Anterior cingulate cortex (tissue), 58 donors: ENCODE measurements at regions not wholly inside any gene's neighbourhood (a gene's known extent, or its start where the extent isn't known, plus 50 kb on each side); places are given as distances from the start of the nearest gene placed in this dataset.
A peak's percentile ranks its signal among the peaks of the same experiment; 100 is the strongest.
"Not testable (repeated sequence)": the region's sequence is repeated elsewhere in the genome, so short reads cannot be mapped to it uniquely, and the experiment has no call there.

ENCODE experiments used
- DNase-seq, 58 donors: peaks; one replicate each; lab custom pipeline; 2025; lab: John Stamatoyannopoulos, UW

DNA sequence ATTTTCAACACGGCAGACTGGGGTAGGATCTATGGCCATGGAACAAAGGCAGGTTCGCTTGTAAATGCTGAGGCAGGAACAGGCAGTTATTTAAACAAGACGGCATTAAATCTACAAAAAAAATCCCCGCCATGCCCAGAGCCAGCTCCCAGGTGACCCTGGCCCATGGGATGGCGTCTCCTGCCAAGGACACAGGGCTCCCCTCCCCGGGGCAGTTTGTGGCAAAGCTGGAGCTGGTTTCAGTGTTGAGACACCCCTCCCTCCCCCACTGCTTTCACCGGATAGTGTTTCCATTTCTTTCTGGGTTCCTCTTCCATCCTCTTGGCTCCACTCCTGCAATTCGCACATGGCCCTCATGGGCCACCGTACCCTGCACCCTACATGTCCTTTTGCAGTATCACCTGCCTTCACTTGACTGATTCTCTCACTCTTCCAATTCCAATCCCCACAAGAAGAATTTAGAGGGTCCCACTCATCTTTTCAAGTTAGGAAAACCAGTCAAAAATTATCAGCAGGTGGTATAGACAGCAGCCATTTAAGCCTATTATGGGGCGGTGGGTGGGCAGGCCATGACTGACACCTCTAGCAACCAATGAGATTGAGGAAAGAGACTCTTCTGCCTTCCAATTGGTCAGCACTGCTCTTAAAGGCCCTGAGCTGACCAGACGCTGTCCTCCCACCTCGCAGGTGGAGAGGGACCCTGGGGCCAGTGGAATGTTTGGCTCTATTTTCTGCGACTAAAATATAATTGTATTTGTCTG, 52.0 kb downstream of the OLIG1 start:
- DNase-seq: peak in 5 of 58 donors; percentile 6 to 20 (median 12)

DNA sequence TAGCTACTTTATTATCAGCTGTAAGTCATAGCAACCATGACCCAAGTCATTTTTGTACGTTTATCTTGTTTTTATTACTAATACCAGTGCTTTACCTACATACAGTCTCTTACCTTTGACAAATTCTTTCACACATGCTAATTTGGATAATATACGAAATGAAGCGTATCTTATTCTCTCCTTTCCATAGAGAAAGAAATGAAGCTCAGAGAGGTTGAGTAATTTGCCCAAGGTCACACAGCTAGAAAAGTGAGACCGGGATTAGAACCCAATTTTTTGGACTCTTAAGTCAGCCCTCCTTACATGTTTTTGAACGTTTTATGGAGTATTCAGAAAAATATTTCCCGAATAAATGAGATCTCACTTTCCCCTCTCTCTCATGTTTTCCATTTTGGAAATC, 52.6 kb downstream of the OLIG1 start:
- no peak for DNase-seq

DNA sequence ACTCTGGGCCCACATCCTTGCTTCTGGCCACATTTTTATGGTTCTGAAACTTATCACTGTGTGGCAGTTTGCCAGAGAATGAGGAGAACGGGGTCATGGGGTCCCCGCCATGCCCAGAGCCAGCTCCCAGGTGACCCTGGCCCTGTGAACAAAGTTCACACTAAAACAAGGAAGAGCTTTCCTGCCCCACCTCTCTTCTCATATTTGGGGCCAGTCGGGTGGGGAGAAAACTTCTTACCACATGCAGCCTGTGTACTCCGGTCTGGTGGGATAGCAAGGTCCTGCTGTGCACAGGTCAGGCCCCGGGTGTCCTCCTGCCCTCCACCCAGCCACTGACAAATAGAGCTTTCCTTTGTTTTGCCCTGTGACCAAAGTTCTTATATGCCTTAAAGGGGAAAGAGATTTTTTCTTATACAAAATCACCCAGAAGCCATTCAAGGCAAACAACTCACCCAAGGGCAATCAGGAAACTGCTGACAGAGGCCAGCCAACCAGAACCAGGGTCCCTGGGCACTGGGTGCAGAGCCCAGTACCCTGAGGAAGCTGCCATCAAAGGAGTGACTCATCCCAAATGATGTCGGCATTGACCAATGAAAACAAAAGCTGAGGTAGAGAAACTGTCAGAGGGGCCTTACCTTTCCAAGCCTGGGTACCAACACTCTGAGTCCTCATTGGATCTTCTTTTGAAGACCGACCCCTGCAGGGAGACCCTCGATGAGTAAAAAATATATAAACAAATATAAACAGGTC, 53.6 kb downstream of the OLIG1 start:
- DNase-seq: peak in 1 of 58 donors; percentile 26

DNA sequence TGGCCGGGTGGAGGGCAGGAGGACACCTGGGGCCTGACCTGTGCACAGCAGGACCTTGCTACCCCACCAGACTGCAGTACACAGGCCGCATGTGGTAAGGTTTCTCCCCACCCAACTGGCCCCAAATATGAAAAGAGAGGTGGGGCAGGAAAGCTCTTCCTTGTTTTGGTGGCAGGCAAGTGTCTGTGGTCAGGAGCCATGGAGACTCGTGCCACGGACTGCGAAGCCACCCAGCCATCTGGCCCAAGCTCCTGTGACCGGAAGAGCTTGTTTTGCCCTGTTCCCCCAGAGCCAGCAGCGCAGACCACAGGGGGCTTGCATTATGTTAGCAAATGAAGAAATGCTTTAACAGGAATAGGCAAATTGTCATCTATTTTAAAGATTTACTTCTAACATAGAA, 54.9 kb downstream of the OLIG1 start:
- no peak for DNase-seq

DNA sequence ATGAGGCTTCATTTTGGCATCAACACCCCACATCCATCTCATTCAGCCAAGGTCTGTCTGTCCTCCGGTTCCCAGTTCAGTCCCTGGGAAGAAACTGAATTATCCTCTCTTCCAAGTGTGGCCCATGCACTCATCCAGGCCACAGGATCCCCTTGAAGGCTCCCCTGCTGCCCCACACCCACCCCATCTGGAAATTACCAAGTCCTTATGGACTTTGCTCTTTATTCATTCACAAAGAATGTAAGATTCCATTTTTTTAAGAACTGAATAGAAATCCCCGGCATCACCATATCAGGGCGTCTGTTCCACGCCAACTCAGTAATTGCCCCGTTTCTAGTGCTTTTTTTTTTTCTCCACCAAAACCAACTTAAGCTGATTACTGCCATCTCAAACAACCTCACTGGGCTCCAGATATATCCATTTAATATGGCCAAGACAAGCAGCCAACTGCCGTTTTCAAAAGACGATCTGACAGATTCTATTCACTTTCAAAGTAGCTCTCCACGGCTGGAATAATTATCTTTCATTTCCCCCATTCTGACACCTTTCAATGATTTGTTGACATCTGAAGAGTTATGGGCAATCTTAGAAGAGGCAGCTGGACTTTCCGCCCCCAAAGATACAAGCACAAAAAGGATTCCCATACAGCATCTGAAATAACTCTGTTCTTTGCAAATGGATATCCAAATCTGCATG, 55.9 kb downstream of the OLIG1 start:
- DNase-seq: no peak

DNA sequence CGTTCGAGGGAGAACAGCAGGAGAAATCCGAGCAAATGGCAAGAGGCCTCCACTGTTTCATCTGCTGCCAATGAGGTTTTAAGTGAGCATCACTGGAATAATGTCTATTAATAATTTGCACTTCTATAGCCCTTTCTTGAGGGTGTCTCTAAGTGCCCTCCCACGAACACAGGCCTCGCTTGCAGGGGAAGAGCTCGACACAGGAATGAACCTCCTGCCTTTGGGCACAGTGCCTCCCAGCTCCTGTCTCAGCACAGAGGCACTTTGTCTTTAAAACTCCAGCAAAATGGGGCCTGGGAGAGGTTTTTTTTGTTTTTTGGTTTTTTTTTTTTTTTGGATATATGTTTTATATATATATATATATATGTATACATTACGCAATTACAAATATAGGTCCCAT, 56.6 kb downstream of the OLIG1 start:
- DNase-seq: peak in 15 of 58 donors; percentile 10 to 41 (median 20)

DNA sequence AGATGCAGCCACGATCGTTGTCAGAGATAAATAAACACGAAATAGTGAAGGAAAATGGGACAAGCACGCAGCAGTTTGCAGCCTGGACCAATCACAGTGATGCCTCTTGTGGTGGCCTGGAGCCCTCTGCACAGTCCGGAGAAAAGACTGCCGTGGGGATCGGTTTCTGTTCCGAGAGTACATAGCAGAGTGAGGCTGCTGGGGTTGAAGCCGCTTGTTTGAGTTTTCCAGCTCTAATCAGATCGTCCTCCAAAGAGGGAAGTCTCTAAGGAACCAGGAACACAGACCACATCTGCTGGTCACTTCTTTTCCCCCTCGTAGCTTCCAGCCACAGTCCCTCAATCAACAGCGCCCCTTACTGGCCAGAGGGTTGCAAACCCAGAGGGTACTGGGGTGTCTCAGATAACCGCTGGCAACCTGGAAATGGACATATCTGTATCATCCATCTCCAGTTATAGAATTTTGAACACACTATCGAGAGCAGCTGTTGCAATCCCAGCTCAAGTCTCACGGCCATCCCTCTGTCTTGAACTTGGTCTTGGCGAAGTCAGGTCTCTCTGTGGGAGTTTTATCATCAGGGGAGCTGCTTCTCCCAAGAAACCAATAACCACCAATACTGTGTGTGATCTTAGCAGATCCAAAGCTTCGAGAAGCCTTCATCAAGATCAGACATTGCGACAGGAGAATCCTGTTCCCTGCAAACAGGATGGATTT, 57.4 kb downstream of the OLIG1 start:
- peak in 55 of 58 donors; percentile 9 to 87 (median 69) for DNase-seq

DNA sequence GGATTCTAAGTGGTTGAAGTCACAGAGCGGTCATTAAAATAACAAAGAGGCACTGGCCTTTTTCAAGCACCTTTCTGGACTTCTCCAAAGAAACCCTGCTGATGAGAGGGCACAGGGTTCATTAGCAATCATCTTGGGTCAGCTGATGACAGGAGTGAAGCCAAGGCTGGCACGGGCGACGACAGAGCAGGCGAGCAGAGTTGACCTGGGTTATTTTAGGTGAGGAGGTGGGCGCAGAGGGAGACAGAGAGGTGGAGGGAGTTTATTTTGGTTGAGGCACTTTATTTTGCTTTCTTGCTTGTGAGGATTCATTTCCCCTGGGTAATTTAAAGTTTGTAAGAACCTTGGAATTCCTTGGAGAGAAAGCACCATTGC, 57.9 kb downstream of the OLIG1 start:
- DNase-seq: no peak

DNA sequence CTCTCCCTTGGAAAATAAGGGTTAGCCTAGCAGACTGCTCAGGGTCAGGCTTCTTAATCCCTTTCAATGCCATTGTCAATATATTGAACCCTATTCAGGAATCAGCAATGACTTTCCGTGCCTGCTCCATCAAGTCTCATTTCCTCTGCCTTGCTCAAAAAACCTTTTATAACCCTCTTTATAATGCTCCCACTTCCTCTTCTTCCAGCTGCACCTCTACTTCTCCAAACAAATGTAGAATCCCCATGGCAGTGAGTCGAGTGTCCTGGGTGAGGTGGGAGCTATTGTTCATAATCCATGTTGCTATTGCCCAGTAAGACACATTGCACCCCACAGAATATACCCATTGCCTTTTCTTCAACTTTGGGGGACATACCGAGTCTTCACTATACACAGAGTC, 58.6 kb downstream of the OLIG1 start:
- DNase-seq: no peak

DNA sequence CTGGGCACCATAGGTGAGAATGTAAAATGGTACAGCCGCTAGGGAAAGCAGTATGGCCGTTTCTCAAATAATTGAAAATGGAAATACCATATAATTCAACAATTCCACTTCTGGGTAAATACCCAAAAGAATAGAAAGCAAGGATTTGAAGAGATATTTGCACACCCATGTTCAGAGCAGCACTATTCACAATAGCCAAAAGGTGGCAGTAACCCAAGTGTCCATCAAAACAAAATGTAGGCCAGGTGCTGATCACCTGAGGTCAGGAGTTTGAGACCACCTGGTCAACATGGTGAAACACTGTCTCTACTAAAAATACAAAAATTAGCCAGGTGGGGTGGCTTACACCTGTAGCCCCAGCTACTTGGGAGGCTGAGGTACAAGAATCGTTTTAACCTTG, 62.1 kb downstream of the OLIG1 start:
- DNase-seq: no peak

DNA sequence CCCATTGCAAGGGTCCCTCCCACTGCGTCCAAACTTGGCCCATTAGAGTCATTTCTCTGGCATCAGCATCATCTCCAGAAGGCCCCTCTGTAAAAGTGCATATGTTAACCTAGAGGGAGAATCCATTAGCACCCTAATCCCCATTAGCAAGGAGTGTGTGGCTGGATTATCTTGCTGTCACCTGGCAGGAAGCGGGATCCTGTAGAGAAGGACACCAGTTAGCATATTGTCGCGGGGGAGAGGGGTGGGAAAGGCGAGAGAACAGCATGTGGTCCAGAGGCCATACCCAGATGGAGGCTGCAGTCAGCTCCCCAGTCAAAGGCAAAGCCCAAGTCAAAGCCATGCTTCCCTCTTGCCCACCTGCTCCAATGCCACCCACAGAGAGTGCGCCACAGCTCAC, 64.0 kb downstream of the OLIG1 start:
- no peak for DNase-seq

DNA sequence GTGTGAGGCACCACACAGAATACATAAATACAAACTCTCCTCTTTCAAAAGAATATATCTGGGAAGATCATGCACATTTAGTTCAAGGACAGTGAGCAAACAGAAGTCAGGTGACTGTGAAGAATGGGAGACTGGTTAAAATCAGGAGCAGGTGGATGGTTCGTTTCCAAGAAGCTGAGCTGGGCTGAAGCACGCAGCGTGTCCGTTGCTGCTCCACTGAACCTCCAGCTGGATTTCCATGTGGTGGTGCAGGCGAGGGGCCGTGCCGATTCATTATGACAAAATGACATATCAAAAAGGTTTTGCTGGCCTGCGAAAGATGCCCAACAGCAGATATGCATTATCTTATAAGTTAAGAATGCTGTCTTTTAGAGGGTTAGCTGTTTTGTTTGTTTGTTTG, 66.0 kb downstream of the OLIG1 start:
- no peak for DNase-seq

DNA sequence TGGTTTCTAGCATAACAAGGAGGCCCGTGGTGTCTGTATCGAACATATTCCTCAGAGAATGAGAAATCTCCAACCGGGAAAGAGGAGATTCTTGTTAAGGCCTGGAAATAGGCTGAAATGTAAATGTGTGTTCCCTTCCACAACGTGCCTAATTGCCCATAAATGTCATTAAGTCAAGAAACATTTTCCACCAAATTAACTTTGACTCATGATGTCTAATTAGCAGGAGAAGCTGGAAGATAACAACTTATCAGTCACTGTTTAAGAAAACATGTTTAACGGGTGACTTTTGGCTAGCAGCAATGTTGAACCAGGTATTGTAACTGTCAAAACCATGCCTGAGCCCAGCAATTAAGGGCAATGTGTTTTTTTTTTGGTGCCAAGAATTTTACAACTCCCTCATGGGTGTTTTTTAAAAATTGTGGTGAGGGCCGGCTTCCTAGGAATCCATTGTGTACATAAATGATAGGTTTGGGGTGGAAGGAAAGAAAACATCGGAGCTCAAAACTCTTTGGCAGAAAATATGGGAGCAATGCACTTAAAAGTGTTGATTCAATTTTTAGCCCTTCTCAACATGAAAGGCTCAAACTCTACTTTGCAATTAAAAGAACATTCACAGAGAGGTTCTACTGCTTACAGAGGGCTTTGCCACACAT, 67.0 kb downstream of the OLIG1 start:
- no peak for DNase-seq

DNA sequence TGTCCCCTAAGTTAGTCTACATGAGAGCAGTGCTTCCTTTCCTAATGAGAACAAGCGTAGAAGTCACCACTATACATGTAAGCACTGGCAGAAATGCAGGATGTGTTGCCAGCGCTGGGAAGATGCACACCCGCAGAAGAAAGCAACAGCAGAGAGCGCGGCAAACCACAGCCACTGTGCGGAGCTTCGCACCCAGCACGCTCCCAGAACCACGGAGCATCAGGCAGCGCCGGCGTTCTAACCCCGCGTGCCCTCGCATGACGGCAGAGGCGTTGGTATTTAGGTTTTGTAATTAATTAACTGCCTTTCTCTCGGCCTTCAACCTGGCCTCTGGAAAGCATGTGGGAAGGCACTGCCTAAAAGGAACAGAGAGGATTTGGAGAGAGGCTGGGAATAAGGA, 69.1 kb downstream of the OLIG1 start:
- no peak for DNase-seq

DNA sequence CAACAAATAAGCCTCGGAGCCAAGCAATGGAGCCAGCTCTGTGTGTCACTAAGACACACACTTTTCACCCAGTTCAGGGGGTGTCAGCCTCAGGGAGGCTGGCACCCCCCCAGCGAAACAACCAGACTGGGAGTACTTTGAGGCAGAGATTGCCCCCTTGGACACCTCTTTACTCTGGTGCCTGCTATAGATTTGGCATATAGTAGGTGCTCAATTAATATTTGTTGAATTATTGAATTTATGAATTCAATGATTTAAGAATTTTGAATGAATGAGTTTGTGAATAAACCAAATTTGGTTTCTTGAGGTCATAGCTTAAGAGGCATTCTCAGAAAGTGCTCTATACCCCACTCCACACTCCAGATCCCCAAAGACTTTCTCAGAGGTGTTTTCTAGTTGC, 70.3 kb downstream of the OLIG1 start:
- DNase-seq: no peak

DNA sequence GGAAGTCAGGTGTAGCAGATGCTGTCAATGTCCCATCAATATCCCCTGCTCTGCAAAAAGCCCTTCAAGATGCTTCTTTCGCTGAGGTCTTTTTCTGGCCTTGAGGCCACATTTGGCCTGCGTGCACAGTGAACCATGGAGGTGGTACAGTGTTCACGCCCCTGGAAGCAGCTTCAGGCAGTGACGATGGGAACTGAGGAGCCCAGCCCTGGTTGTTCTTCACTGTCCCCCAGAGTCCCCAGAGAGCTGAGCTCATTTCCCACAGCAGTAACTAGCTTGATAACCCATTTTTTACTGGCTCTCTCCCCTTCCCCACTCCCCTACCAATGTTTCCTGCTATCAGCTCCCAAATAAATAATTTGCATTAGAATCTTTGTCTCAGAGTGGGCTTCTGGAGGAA, 76.5 kb downstream of the OLIG1 start:
- DNase-seq: no peak

DNA sequence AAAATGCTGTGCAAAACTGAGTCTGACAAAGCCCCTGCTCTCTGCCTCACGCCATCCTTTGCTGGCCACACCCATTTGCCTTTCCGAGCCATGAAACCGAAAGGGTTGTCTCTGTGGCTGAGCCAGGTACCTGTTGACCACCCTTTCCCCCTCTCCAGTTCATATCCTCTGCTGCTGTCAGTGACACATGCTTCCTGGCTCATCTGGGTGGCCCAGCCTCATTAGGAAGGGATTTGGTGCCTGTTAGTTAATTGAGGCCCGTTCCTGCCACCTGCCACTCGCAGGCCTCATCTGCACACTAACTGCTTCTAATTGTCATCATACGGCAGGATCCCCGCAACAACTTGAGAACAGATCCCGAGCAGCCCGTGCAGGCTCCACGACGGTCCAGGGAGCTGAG, 79.2 kb downstream of the OLIG1 start:
- DNase-seq: no peak

DNA sequence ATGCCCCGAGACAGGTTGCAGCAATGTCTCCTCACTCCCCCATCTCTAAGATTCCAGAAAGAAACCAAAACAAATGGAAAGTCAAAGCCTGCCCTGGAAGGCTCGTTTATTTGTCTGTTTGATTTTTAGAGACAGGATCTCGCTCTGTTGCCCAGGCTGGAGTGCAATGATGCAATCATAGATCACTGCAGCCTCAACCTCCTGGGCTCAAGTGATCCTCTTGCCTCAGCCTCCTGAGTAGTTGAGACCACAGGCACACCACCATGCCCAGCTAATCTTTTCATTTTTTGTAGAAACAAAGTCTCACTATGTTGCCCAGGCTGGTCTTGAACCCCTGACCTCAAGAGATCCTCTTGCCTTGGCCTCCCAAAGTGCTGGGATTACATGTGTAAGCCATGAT, 78.8 kb upstream of the IFNAR2 start:
- DNase-seq: not testable (repeated sequence)

DNA sequence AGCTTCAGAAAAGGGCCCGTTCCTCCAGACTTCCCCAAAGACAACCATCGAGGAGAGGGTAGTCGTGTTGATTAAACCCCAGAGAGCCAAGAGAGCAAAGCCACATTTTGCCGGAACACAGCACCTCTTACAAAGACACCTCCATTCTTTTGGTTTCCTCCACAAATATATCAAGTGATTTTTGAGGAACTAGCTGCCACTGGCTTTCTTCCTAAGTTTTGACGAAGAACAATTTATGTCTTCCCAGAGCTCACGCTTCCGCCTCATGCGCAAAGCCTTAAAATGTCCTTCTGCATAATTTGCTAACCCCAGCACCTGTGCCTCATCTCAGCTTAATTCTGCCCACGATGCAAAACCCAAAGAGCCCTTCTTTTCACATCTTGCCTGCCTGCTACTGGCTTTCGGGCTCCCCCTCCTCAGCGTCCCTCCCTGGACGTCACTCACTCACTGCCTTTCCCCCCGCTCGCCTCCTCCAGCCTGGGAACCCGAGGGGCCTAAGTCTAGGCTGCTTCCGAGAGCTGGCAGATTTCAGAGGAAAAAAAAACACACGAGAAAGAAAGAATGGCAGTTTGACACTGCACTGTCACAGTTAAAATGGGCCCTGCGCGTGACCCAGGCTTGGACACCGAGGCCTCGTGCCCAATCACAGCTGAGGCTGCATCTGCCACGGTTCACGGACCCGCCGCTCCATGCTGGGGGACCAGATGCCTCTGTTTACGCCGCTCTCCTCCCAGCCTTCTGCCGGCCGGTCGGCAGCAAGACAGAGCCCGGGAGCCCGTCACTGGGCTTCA, 77.6 kb upstream of the IFNAR2 start:
- DNase-seq: peak in 1 of 58 donors; percentile 1

DNA sequence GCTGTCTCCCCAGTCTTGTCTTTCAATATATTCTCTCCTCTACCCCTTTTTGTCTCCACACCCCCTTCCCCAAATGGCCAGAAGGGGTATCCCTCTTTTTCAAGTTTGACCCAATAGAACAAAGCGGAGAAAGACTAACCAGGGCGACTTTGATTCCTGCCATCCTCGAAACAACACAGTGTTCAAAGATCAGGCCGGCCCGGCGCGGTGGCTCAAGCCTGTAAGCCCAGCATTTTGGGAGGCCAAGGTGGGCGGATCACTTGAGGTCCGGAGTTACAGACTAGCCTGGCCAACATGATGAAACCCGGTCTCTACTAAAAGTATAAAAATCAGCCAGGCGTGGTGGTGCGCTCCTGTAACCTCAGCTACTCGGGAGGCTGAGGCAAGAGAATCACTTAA, 77.0 kb upstream of the IFNAR2 start:
- DNase-seq: no peak
